ENCODE measurements at regions not wholly inside any gene's neighbourhood (a gene's known extent, or its start where the extent isn't known, plus 50 kb on each side); places are given as distances from the start of the nearest gene placed in this dataset.

DNA sequence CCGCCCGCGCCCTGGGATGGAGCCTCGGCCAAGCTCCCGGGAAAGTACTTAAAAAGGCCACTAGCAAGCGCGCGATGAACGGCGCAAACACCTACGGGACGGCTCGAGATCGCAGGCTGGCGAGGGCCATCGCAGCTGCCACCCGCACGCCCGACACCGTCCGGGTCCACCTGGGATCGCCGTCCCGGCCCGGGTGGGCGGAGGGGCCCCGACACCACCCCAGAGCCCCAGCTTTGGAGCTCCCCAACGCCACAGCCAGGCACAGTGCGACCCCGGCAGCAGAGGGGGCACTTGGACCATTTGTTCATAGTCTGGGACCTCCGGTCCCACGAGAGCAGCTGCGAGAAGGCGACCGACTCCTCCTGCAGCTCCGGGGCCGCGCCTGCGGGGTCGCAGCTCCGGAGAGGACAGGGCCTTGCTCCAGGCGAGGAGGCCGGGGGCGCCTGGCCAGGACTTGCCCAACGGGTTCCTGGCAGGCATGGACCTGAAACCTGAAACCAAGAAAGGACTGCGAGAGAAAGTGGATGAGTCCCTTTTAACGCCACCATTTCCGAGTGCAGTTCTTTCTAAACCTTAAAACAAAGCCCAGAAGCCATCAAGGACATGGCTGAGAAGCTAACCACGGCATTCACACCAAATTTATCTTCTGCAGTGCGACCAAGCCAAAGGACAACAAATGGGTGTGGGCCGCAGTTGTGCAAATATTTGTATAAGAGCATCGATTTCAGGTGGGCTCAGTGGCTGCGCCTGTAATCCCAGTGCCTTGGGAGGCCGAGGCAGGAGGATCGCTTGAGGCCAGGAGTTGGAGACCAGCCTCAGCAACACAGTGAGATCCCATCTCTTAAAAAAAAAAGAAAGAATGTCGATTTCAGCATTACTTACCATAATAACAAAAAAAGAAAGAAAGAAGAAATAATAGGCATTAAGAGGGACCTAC, 54.0 kb upstream of the IMP4 start:
- CTCF ChIA-PET, result interaction anchor here (0.5 to 0.6 kb wide), 2 partner anchors 266 to 1143 kb away, joined by 3 to 5 read pairs; no protein-coding TSS in a partner anchor
- H3K27ac ChIP-seq (ENCODE audit: extremely low read depth, low read depth, low read length), result no peak overlapping the region

DNA sequence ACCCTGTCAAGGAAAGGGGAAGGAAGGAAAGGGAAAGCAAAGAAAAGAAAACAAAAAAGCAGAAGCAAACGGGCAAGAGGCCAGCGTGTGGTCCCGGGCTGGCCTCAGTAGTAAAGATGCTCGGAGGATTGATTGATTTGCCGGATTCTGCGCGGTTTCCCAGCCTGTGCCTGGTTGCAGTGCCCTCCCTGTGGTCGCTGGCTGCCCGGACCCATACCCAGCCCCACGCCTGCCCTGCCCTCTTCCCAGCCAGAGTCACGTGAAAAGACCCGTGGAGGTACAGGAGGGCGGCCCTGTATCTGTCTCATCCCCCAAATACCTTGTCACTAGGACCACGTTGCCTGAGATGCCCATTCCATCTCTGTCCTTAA, 55.1 kb upstream of the IMP4 start:
- CTCF ChIA-PET, result interaction anchor here (0.6 kb wide), 1 partner anchor 38 kb away, joined by 3 read pairs; no protein-coding TSS in a partner anchor
- Histone ChIP-seq H3K4me1 (ENCODE audit: control insufficient read depth, insufficient read depth, low read length) (no peaks in the 10 kb centered on the region), H3K27ac (ENCODE audit: extremely low read depth, low read depth, low read length) (no peak overlapping the region), H3K9me3 (ENCODE audit: control insufficient read depth, insufficient read depth, low read depth, low read length) (no peaks in the 10 kb centered on the region), H3K36me3 (ENCODE audit: control insufficient read depth in 2 of 2, insufficient read depth in 1 of 2, low read length in 2 of 2) (no peaks in the 10 kb centered on the region), H3K4me3 (ENCODE audit: low read depth, low read length) (no peak overlapping the region)
- POLR2A ChIA-PET, result no interaction called here
- TF ChIP-seq ZBTB49 (tag by site-specific recombination; IDR thresholded peaks at IDR 0.05; ENCODE audit: low read depth) (no peak), ZNF292 (tag by site-specific recombination; IDR thresholded peaks at IDR 0.05; ENCODE audit: borderline replicate concordance, low read depth) (no peak), ZNF140 (tag by site-specific recombination; IDR thresholded peaks at IDR 0.05) (no peak), ZBTB1 (tag by site-specific recombination; IDR thresholded peaks at IDR 0.05) (no peak), ZBTB44 (tag by site-specific recombination; IDR thresholded peaks at IDR 0.05) (no peak), ZNF394 (tag by site-specific recombination; IDR thresholded peaks at IDR 0.05; ENCODE audit: borderline replicate concordance) (no peak), ZNF362 (tag by site-specific recombination; IDR thresholded peaks at IDR 0.05) (no peak)
- TF ChIP-seq, protein P1, sequence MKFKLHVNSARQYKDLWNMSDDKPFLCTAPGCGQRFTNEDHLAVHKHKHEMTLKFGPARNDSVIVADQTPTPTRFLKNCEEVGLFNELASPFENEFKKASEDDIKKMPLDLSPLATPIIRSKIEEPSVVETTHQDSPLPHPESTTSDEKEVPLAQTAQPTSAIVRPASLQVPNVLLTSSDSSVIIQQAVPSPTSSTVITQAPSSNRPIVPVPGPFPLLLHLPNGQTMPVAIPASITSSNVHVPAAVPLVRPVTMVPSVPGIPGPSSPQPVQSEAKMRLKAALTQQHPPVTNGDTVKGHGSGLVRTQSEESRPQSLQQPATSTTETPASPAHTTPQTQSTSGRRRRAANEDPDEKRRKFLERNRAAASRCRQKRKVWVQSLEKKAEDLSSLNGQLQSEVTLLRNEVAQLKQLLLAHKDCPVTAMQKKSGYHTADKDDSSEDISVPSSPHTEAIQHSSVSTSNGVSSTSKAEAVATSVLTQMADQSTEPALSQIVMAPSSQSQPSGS (tag by site-specific recombination; IDR thresholded peaks at IDR 0.05; ENCODE audit: low read depth), result no peak

More for the DNA sequence above, 54.0 kb upstream of the IMP4 start:
- POLR2A ChIA-PET, result no interaction called here
- H3K4me3 ChIP-seq (ENCODE audit: low read depth, low read length), result no peak overlapping the region
- no peaks in the 10 kb centered on the region for H3K36me3 ChIP-seq (ENCODE audit: control insufficient read depth in 2 of 2, insufficient read depth in 1 of 2, low read length in 2 of 2)
- no peaks in the 10 kb centered on the region for H3K4me1 ChIP-seq (ENCODE audit: control insufficient read depth, insufficient read depth, low read length)
- no peaks in the 10 kb centered on the region for H3K9me3 ChIP-seq (ENCODE audit: control insufficient read depth, insufficient read depth, low read depth, low read length)
- TF ChIP-seq ZNF248 (tag by site-specific recombination; IDR thresholded peaks at IDR 0.05) (no peak), PBX3 (CRISPR knock-in tag; IDR thresholded peaks at IDR 0.05) (no peak), PRDM2 (tag by site-specific recombination; IDR thresholded peaks at IDR 0.05; ENCODE audit: borderline replicate concordance) (no peak)
